ENCODE measurements at regions not wholly inside any gene's neighbourhood (a gene's known extent, or its start where the extent isn't known, plus 50 kb on each side); places are given as distances from the start of the nearest gene placed in this dataset.

- CTCF ChIA-PET: no interaction called here
- no TSS peak for BruUV-seq (replicated peaks)
Measured at GRCh38 chr5:6875376-6875775, 162.1 kb downstream of the TENT4A start.

More at GRCh38 chr5:6875376-6875775, 162.1 kb downstream of the TENT4A start:
- Histone ChIP-seq H4K91ac (ENCODE audit: insufficient read depth, low read depth, low read length) (no peak overlapping the region), H3K56ac (ENCODE audit: extremely low read depth, insufficient read depth, low read length) (no peak overlapping the region), H3K4me1 (ENCODE audit: control insufficient read depth, insufficient read depth, low read length) (no peaks in the 10 kb centered on the region), H3K79me1 (ENCODE audit: low read depth in 1 of 2, low read length in 2 of 2) (no peaks in the 10 kb centered on the region), H3K9ac (ENCODE audit: low read depth, low read length) (no peak overlapping the region), H3K4me3 (ENCODE audit: insufficient read depth, low read depth, low read length) (no peak overlapping the region), H2BK120ac (ENCODE audit: low read depth, low read length) (no peak overlapping the region), H3K27ac (ENCODE audit: insufficient read depth, low read length) (no peak overlapping the region), H3K36me3 (ENCODE audit: control insufficient read depth, insufficient read depth, low read length) (no peaks in the 10 kb centered on the region), H2AK5ac (ENCODE audit: low read depth, low read length) (no peak overlapping the region), H3K4me2 (ENCODE audit: low read depth, low read length) (no peak overlapping the region), H3K18ac (ENCODE audit: low read depth, low read length) (no peak overlapping the region), H4K8ac (ENCODE audit: low read depth in 2 of 2, low read length in 2 of 2) (no peak overlapping the region), H3K14ac (replicated peaks; ENCODE audit: low read depth, low read length) (no peak overlapping the region), H3K23ac (ENCODE audit: low read depth, low read length) (no peak overlapping the region), H2BK5ac (ENCODE audit: low read depth, low read length, poor library complexity, severe bottlenecking) (no peak overlapping the region), H2AK9ac (replicated peaks; ENCODE audit: low read depth, low read length, poor library complexity) (no peak overlapping the region), H4K20me1 (ENCODE audit: insufficient read depth, low read length) (no peaks in the 10 kb centered on the region), H2BK15ac (ENCODE audit: low read depth, low read length) (no peak overlapping the region), H4K5ac (ENCODE audit: low read depth, low read length) (no peak overlapping the region), H3K9me3 (ENCODE audit: control insufficient read depth, insufficient read depth, low read length) (peaks cover 11% of the 10 kb centered on the region), H3K4ac (ENCODE audit: low read depth, low read length) (no peak overlapping the region), H3K27me3 (ENCODE audit: control insufficient read depth, insufficient read depth, low read length) (no peaks in the 10 kb centered on the region), H3K9me1 (ENCODE audit: insufficient read depth, low read length) (no peaks in the 10 kb centered on the region), H2BK20ac (ENCODE audit: low read depth, low read length) (no peak overlapping the region), H2AFZ (replicated peaks; ENCODE audit: low read length, poor library complexity) (no peak overlapping the region)
- in situ Hi-C loops (cut with MboI; ENCODE audit: low sequenced_read_pairs) (no loop called here), intact Hi-C loops (cut with micrococcal nuclease) (no loop called here), dilution Hi-C loops (cut with HindIII; ENCODE audit: low sequenced_read_pairs, unreplicated experiment) (no loop called here)
- TF ChIP-seq BHLHE40 (IDR thresholded peaks at IDR 0.05; ENCODE audit: low read depth, low read length): no peak
- TF ChIP-seq RAD21 (IDR thresholded peaks at IDR 0.05; ENCODE audit: low read length): no peak
- TF ChIP-seq CHD1 (IDR thresholded peaks at IDR 0.05; ENCODE audit: low read depth, low read length): no peak
- no peak for TF ChIP-seq POLR2A (IDR thresholded peaks at IDR 0.05; ENCODE audit: low read depth, low read length)
- no peak for TF ChIP-seq CTCF (conservative IDR thresholded peaks at IDR 0.05; ENCODE audit: low read depth, low read length)
- TF ChIP-seq SMC3 (IDR thresholded peaks at IDR 0.05; ENCODE audit: low read depth, low read length): no peak
- TF ChIP-seq MAZ (IDR thresholded peaks at IDR 0.05; ENCODE audit: borderline replicate concordance, low read depth, low read length): no peak
- TF ChIP-seq NFE2L2 (IDR thresholded peaks at IDR 0.05; ENCODE audit: low read depth, low read length): no peak
- TF ChIP-seq ELK1 (IDR thresholded peaks at IDR 0.05; ENCODE audit: borderline replicate concordance, low read depth, low read length): no peak
- TF ChIP-seq CEBPB (IDR thresholded peaks at IDR 0.05; ENCODE audit: low read depth, low read length): no peak
- no peak for TF ChIP-seq RCOR1 (IDR thresholded peaks at IDR 0.05; ENCODE audit: insufficient replicate concordance, low read length)
- no peak for ATAC-seq (ENCODE audit: low read depth)
- no CpG with 5 or more reads among the region's 6 CpGs for WGBS, 2 experiments (ENCODE audit: extremely low coverage in 2 of 2, insufficient read length in 1 of 2)
- DNase-seq: no peak
- POLR2A ChIA-PET (ENCODE audit: unreplicated experiment): no interaction called here

All from IMR-90 (cell line).